Trophoblast cell (in vitro differentiated cells and primary cell): ENCODE measurements at regions not wholly inside any gene's neighbourhood (a gene's known extent, or its start where the extent isn't known, plus 50 kb on each side); places are given as distances from the start of the nearest gene placed in this dataset.

ENCODE experiments used
- DNase-seq, 2 donors: peaks; one replicate each; pipeline ENCODE4 v3.0.0-alpha.2; 2016
- H2AFZ ChIP-seq: 2 replicates; pipeline ENCODE4 v1.6.1; 2013; ENCODE audit warnings: low read length, moderate library complexity, mild to moderate bottlenecking; ENCODE audit not compliant: insufficient read depth, poor library complexity
- H2AK5ac ChIP-seq: 2 replicates; pipeline ENCODE4 v1.6.1; 2013; ENCODE audit warnings: mild to moderate bottlenecking, low read length
- H2BK120ac ChIP-seq: 2 replicates; pipeline ENCODE4 v1.6.1; 2013; ENCODE audit warnings: low read length, mild to moderate bottlenecking, moderate library complexity; ENCODE audit not compliant: insufficient read depth, poor library complexity
- H2BK12ac ChIP-seq: 2 replicates; pipeline ENCODE4 v1.6.1; 2013; ENCODE audit warnings: mild to moderate bottlenecking, low read length, moderate library complexity
- H2BK5ac ChIP-seq: 2 replicates; pipeline ENCODE4 v1.6.1; 2013; ENCODE audit warnings: low read length, low read depth, moderate library complexity, mild to moderate bottlenecking; ENCODE audit not compliant: poor library complexity
- H3K14ac ChIP-seq: 2 replicates; pipeline ENCODE4 v1.6.1; 2013; ENCODE audit warnings: mild to moderate bottlenecking, low read length
- H3K18ac ChIP-seq: 2 replicates; pipeline ENCODE4 v1.6.1; 2013; ENCODE audit warnings: mild to moderate bottlenecking, low read length
- H3K23ac ChIP-seq: 2 replicates; pipeline ENCODE4 v1.6.1; 2013; ENCODE audit warnings: low read length
- H3K27ac ChIP-seq: 2 replicates; pipeline ENCODE4 v1.5.1; 2013; ENCODE audit warnings: low read depth, mild to moderate bottlenecking, inconsistent platforms, low read length, moderate library complexity
- H3K27me3 ChIP-seq: 2 replicates; pipeline ENCODE4 v1.6.1; 2013; ENCODE audit warnings: inconsistent platforms, mild to moderate bottlenecking, low read length, moderate library complexity; ENCODE audit not compliant: insufficient read depth
- H3K36me3 ChIP-seq, 2 experiments: 1 replicate in 1 of 2; 2 replicates in 1 of 2; pipeline ENCODE4 v1.6.1; 2013; ENCODE audit warnings: low read length in 2 of 2, mild to moderate bottlenecking in 2 of 2, moderate library complexity in 1 of 2; ENCODE audit not compliant: insufficient read depth in 2 of 2, control insufficient read depth in 1 of 2
- H3K4ac ChIP-seq: 2 replicates; pipeline ENCODE4 v1.6.1; 2013; ENCODE audit warnings: low read depth, mild to moderate bottlenecking, low read length, moderate library complexity
- H3K4me1 ChIP-seq, 2 experiments: 1 replicate in 1 of 2; 2 replicates in 1 of 2; pipeline ENCODE4 v1.6.1; 2013; ENCODE audit warnings: low read length in 2 of 2, mild to moderate bottlenecking in 2 of 2, moderate library complexity in 1 of 2; ENCODE audit not compliant: insufficient read depth in 2 of 2, control insufficient read depth in 1 of 2
- H3K4me2 ChIP-seq: 2 replicates; pipeline ENCODE4 v1.6.1; 2013; ENCODE audit warnings: inconsistent platforms, mild to moderate bottlenecking, low read length, moderate library complexity
- H3K4me3 ChIP-seq: 2 replicates; pipeline ENCODE4 v1.5.1; 2013; ENCODE audit warnings: mild to moderate bottlenecking, low read depth, low read length, inconsistent platforms
- H3K79me1 ChIP-seq: one replicate; pipeline ENCODE4 v1.6.1; 2013; ENCODE audit warnings: low read length
- H3K79me2 ChIP-seq: 2 replicates; pipeline ENCODE4 v1.6.1; 2013; ENCODE audit warnings: low read length, mild to moderate bottlenecking; ENCODE audit not compliant: control insufficient read depth, insufficient read depth, poor library complexity
- H3K9ac ChIP-seq: 2 replicates; pipeline ENCODE4 v1.6.1; 2013; ENCODE audit warnings: mild to moderate bottlenecking, low read length
- H3K9me3 ChIP-seq: 2 replicates; pipeline ENCODE4 v1.6.1; 2013; ENCODE audit warnings: low read depth, mild to moderate bottlenecking, control low read depth, inconsistent platforms, low read length; ENCODE audit not compliant: insufficient read depth
- H4K12ac ChIP-seq: 2 replicates; pipeline ENCODE4 v1.6.1; 2013; ENCODE audit warnings: low read depth, mild to moderate bottlenecking, low read length, moderate library complexity
- H4K8ac ChIP-seq: 2 replicates; pipeline ENCODE4 v1.6.1; 2013; ENCODE audit warnings: low read depth, mild to moderate bottlenecking, low read length, moderate library complexity
- H4K91ac ChIP-seq: one replicate; pipeline ENCODE4 v1.6.1; 2013; ENCODE audit warnings: low read depth, mild to moderate bottlenecking, low read length, moderate library complexity
- WGBS: extraction: QIAGEN DNeasy Blood & Tissue Kit; methylation state at CpG from one replicate; pipeline ENCODE4 v1.1.7; 2013; ENCODE audit warnings: missing lambda C conversion rate; ENCODE audit not compliant: insufficient read length, insufficient coverage; ENCODE audit errors: extremely low coverage; 5-methylcytosine and 5-hydroxymethylcytosine counted together

DNA sequence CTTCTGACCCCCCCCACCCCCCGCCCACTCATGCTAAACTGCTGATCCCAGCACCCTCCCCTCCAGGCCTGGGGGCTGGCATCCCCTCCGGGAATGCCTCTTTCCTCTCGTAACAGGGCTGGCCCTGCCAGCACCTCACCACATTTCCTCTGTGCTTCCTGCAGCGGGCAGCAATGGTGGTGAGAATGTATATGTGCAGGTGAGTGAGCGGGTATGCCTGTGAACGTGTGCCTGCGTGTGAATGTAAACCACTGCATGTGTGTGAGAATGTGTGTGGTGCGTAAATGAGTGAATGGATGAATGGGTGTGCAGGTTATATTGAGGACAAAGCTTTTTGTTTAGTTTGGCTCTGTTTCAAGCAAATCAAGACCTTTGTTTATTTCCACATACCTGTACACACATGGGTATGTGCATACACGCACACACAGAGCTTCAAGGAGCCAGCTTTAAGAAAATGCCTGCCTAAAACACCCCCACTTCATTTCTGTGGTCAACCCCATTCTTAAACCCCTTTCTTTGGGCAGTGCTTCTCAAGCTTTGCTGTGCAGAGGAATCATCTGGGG, 95.7 kb upstream of the SHB start:
- Histone ChIP-seq H2AFZ (no peak overlapping the region), H3K18ac (no peak overlapping the region), H3K79me2 (no peaks in the 10 kb centered on the region), H3K4me1 (no peaks in the 10 kb centered on the region), H3K27ac (no peak overlapping the region), H4K12ac (no peak overlapping the region), H3K9ac (no peak overlapping the region), H3K23ac (no peak overlapping the region), H3K14ac (no peak overlapping the region), H3K9me3 (peaks cover 3% of the 10 kb centered on the region), H3K27me3 (no peaks in the 10 kb centered on the region), H4K91ac (no peak overlapping the region), H3K79me1 (no peaks in the 10 kb centered on the region), H4K8ac (no peak overlapping the region), H2BK12ac (no peak overlapping the region), H3K4ac (no peak overlapping the region), H2BK120ac (no peak overlapping the region), H3K36me3 (no peaks in the 10 kb centered on the region), H3K4me2 (no peak overlapping the region), H3K4me3 (no peak overlapping the region), H2BK5ac (no peak overlapping the region), H2AK5ac (no peak overlapping the region)
- WGBS: 100% methylated on average over 1 of the region's 9 CpGs
- DNase-seq: no peak

DNA sequence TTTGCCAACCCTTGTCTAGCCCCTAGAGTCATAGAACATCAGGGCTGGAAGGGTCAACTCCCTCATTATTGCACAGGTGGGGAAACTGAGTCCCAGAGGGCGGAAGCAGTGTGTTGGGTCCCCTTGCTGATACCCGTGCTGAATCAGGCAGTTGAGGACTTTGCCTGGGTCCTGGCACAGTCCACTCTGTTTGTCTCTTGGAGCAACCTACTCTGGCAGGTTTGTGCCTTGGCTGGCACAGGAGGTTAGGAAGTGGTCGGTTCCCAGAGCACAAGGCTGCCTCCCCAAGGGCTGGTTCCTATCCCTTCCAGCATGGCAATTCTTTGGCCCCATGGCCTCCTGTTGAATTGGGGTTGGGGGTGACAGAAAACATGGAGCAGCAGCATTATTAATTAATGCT, 94.5 kb upstream of the SHB start:
- Histone ChIP-seq H3K14ac (no peak overlapping the region), H2BK12ac (peak overlapping the region; percentile 34), H3K79me1 (peaks cover 2% of the 10 kb centered on the region), H3K4me3 (no peak overlapping the region), H3K18ac (no peak overlapping the region), H4K8ac (no peak overlapping the region), H3K4me2 (no peak overlapping the region), H4K91ac (no peak overlapping the region), H3K23ac (no peak overlapping the region), H4K12ac (no peak overlapping the region), H2BK120ac (no peak overlapping the region), H3K9me3 (peaks cover 3% of the 10 kb centered on the region), H3K9ac (no peak overlapping the region), H3K79me2 (no peaks in the 10 kb centered on the region), H3K4ac (no peak overlapping the region), H3K36me3 (no peaks in the 10 kb centered on the region), H2AK5ac (peak overlapping the region; percentile 57), H2BK5ac (no peak overlapping the region), H3K27me3 (no peaks in the 10 kb centered on the region), H3K27ac (no peak overlapping the region), H3K4me1 (peaks cover 3 to 7% of the 10 kb centered on the region in 2 experiments), H2AFZ (no peak overlapping the region)
- no CpG with 5 or more reads among the region's 3 CpGs for WGBS
- DNase-seq: no peak

DNA sequence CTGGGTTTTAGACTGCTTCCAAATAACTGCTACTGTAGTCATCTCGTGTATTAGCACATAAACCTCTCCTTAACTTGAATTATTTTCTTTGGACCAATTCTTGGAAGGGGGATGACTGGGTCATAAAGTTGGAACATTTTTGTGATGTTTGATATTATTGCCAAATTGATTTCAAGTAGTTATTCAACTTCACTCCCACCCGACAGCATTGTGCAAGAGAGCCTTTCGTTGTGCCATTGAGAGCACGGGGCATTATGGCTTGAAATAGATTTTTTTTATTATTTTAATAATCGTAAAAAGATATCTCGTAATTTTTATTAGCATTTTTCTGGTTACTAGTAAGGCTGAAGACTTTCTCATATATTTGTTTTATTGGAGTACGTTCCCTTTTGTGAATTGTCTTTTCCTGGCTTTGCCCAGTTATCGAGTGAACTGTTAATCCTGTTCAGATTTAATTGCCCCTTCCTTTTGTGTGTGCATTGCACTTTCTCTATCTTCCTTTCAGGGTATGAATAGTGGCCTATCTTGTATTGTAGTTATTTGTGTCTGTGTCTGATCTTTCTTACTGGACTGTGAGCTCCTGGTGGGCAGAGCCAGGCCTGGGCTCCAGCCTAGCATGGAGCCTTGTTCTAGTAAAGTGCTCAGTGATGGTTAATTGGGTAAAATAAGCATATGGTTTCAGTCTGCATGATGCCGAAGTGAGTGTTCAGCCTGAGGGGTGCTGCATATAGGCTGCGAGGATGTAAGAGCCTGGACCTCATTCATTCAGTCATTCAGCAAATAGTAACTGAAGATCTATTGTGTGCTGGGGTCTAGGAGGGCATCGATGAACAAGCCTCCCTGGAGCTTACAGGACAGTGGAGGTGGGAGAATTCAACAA, 93.5 kb upstream of the SHB start:
- peaks cover 7 to 9% of the 10 kb centered on the region in 2 experiments for H3K4me1 ChIP-seq
- WGBS: no CpG with 5 or more reads among the region's 11 CpGs

GRCh38 chr9:38160613-38161215, 91.7 kb upstream of the SHB start:
- H3K18ac ChIP-seq: no peak overlapping the region
- DNase-seq: peak; percentile 35 to 67
- no peak overlapping the region for H2BK5ac ChIP-seq

More for the DNA sequence above, 93.5 kb upstream of the SHB start:
- H2AFZ ChIP-seq: no peak overlapping the region
- H3K27ac ChIP-seq: no peak overlapping the region
- H4K12ac ChIP-seq: no peak overlapping the region
- peaks cover 3% of the 10 kb centered on the region for H3K9me3 ChIP-seq
- no peak overlapping the region for H3K9ac ChIP-seq
- DNase-seq: no peak
- no peak overlapping the region for H3K14ac ChIP-seq
- no peak overlapping the region for H2AK5ac ChIP-seq
- H3K79me1 ChIP-seq: peaks cover 3% of the 10 kb centered on the region
- H3K27me3 ChIP-seq: no peaks in the 10 kb centered on the region
- no peaks in the 10 kb centered on the region for H3K36me3 ChIP-seq
- H4K8ac ChIP-seq: no peak overlapping the region
- H3K4me2 ChIP-seq: no peak overlapping the region
- no peak overlapping the region for H2BK120ac ChIP-seq
- no peak overlapping the region for H3K4me3 ChIP-seq
- H3K4ac ChIP-seq: no peak overlapping the region
- no peak overlapping the region for H4K91ac ChIP-seq
- H3K23ac ChIP-seq: no peak overlapping the region
- no peak overlapping the region for H2BK12ac ChIP-seq
- H2BK5ac ChIP-seq: no peak overlapping the region
- H3K18ac ChIP-seq: no peak overlapping the region
- no peaks in the 10 kb centered on the region for H3K79me2 ChIP-seq

More at GRCh38 chr9:38160613-38161215, 91.7 kb upstream of the SHB start:
- H3K4me3 ChIP-seq: no peak overlapping the region
- H3K23ac ChIP-seq: no peak overlapping the region
- peaks cover 7 to 11% of the 10 kb centered on the region in 2 experiments for H3K4me1 ChIP-seq
- H3K9ac ChIP-seq: no peak overlapping the region
- peaks cover 6% of the 10 kb centered on the region for H3K79me1 ChIP-seq
- no peak overlapping the region for H2BK120ac ChIP-seq
- peaks cover 2% of the 10 kb centered on the region for H3K9me3 ChIP-seq
- no peak overlapping the region for H3K4me2 ChIP-seq
- no peak overlapping the region for H3K27ac ChIP-seq
- no peak overlapping the region for H4K12ac ChIP-seq
- H4K8ac ChIP-seq: no peak overlapping the region
- no CpG with 5 or more reads among the region's 9 CpGs for WGBS
- H3K79me2 ChIP-seq: no peaks in the 10 kb centered on the region
- H3K27me3 ChIP-seq: no peaks in the 10 kb centered on the region
- no peak overlapping the region for H2BK12ac ChIP-seq
- no peak overlapping the region for H2AFZ ChIP-seq
- H3K36me3 ChIP-seq: no peaks in the 10 kb centered on the region
- no peak overlapping the region for H2AK5ac ChIP-seq
- peak overlapping the region; percentile 31 for H4K91ac ChIP-seq
- no peak overlapping the region for H3K14ac ChIP-seq
- H3K4ac ChIP-seq: no peak overlapping the region
